H9 (cell line): ENCODE measurements at regions not wholly inside any gene's neighbourhood (a gene's known extent, or its start where the extent isn't known, plus 50 kb on each side); places are given as distances from the start of the nearest gene placed in this dataset.
A peak's percentile ranks its signal among the peaks of the same experiment; 100 is the strongest.

ENCODE experiments used
- DNase-seq: peaks from one replicate; pipeline ENCODE4 v3.0.0-alpha.2; 2017
- H2AFZ ChIP-seq: one replicate; pipeline ENCODE4 v1.6.1; 2013; ENCODE audit warnings: mild to moderate bottlenecking, low read length, control low read depth, moderate library complexity
- H2AK5ac ChIP-seq: 2 replicates; pipeline ENCODE4 v1.6.1; 2013; ENCODE audit warnings: low read length, control low read depth, mixed read lengths; ENCODE audit not compliant: insufficient read length
- H2BK120ac ChIP-seq: one replicate; pipeline ENCODE4 v1.6.1; 2013; ENCODE audit warnings: low read depth, mild to moderate bottlenecking, low read length, control low read depth, inconsistent platforms; ENCODE audit not compliant: poor library complexity, severe bottlenecking
- H2BK12ac ChIP-seq: 2 replicates; pipeline ENCODE4 v1.6.1; 2013; ENCODE audit warnings: low read length, control low read depth, mixed read lengths, low read depth; ENCODE audit not compliant: insufficient read length
- H2BK15ac ChIP-seq: 2 replicates; pipeline ENCODE4 v1.6.1; 2013; ENCODE audit warnings: low read depth, low read length, control low read depth
- H2BK20ac ChIP-seq: one replicate; pipeline ENCODE4 v1.6.1; 2013; ENCODE audit warnings: low read depth, mild to moderate bottlenecking, low read length, control low read depth, inconsistent platforms; ENCODE audit not compliant: poor library complexity, severe bottlenecking
- H2BK5ac ChIP-seq: 2 replicates; pipeline ENCODE4 v1.6.1; 2013; ENCODE audit warnings: low read length, control low read depth, mixed read lengths; ENCODE audit not compliant: insufficient read length
- H3K14ac ChIP-seq: 2 replicates; pipeline ENCODE4 v1.6.1; 2013; ENCODE audit warnings: low read length, control low read depth; ENCODE audit not compliant: insufficient read depth
- H3K18ac ChIP-seq: 2 replicates; pipeline ENCODE4 v1.6.1; 2013; ENCODE audit warnings: low read depth, mild to moderate bottlenecking, mixed read lengths, low read length, control low read depth; ENCODE audit not compliant: insufficient read length
- H3K23ac ChIP-seq: 2 replicates; pipeline ENCODE4 v1.6.1; 2013; ENCODE audit warnings: low read length, control low read depth, mixed read lengths, low read depth; ENCODE audit not compliant: insufficient read length
- H3K23me2 ChIP-seq: 2 replicates; pipeline ENCODE4 v1.6.1; 2013; ENCODE audit warnings: low read depth, mild to moderate bottlenecking, mixed read lengths, low read length, control low read depth; ENCODE audit not compliant: insufficient read length, poor library complexity, severe bottlenecking
- H3K27ac ChIP-seq: 2 replicates; pipeline ENCODE4 v1.5.1; 2013; ENCODE audit warnings: low read length, control low read depth, mixed read lengths, low read depth; ENCODE audit not compliant: insufficient read length
- H3K27me3 ChIP-seq: 2 replicates; pipeline ENCODE4 v1.6.1; 2013; ENCODE audit warnings: low read length, control low read depth, inconsistent platforms; ENCODE audit not compliant: insufficient read depth
- H3K4ac ChIP-seq: 2 replicates; pipeline ENCODE4 v1.6.1; 2013; ENCODE audit warnings: low read depth, mild to moderate bottlenecking, control low read depth, inconsistent platforms, low read length, moderate library complexity
- H3K4me1 ChIP-seq: 2 replicates; pipeline ENCODE4 v1.6.1; 2013; ENCODE audit warnings: low read length, control low read depth, inconsistent platforms; ENCODE audit not compliant: insufficient read depth
- H3K4me2 ChIP-seq: 2 replicates; pipeline ENCODE4 v1.6.1; 2013; ENCODE audit warnings: low read length, control low read depth, mixed read lengths; ENCODE audit not compliant: insufficient read length, insufficient read depth
- H3K56ac ChIP-seq: 2 replicates; pipeline ENCODE4 v1.6.1; 2013; ENCODE audit warnings: low read depth, mild to moderate bottlenecking, mixed read lengths, low read length, control low read depth; ENCODE audit not compliant: insufficient read length
- H3K79me1 ChIP-seq: 2 replicates; pipeline ENCODE4 v1.6.1; 2013; ENCODE audit warnings: low read depth, mild to moderate bottlenecking, moderate library complexity, low read length, control low read depth, inconsistent platforms; ENCODE audit not compliant: insufficient read depth, poor library complexity, severe bottlenecking
- H3K79me2 ChIP-seq: 2 replicates; pipeline ENCODE4 v1.6.1; 2013; ENCODE audit warnings: low read length, control low read depth, inconsistent platforms; ENCODE audit not compliant: insufficient read depth
- H3K9ac ChIP-seq: 2 replicates; pipeline ENCODE4 v1.6.1; 2013; ENCODE audit warnings: low read length, control low read depth, mixed read lengths; ENCODE audit not compliant: insufficient read length; ENCODE audit errors: extremely low read depth
- H3K9me3 ChIP-seq: one replicate; pipeline ENCODE4 v1.6.1; 2013; ENCODE audit warnings: low read depth, low read length, inconsistent platforms; ENCODE audit not compliant: control insufficient read depth
- H3T11ph ChIP-seq: one replicate; pipeline ENCODE4 v1.6.1; 2013; ENCODE audit warnings: mild to moderate bottlenecking, low read length, control low read depth, inconsistent platforms
- H4K20me1 ChIP-seq: one replicate; pipeline ENCODE4 v1.6.1; 2013; ENCODE audit not compliant: control insufficient read depth, insufficient read length, insufficient read depth
- H4K5ac ChIP-seq: 2 replicates; pipeline ENCODE4 v1.6.1; 2013; ENCODE audit warnings: low read depth, mild to moderate bottlenecking, mixed read lengths, low read length, control low read depth; ENCODE audit not compliant: insufficient read length
- H4K8ac ChIP-seq: replicated peaks from 2 replicates; pipeline ENCODE4 v1.6.1; 2013; ENCODE audit warnings: low read length, control low read depth, mixed read lengths, low read depth; ENCODE audit not compliant: insufficient read length
- H4K91ac ChIP-seq: 2 replicates; pipeline ENCODE4 v1.6.1; 2013; ENCODE audit warnings: low read depth, mild to moderate bottlenecking, moderate library complexity, mixed read lengths, low read length, control low read depth; ENCODE audit not compliant: insufficient read length
- H3K27ac Mint-ChIP-seq, 3 experiments: 2 replicates in 2 of 3; 3 replicates in 1 of 3; pipeline ENCODE4 v1.8.0; 2020 to 2021; ENCODE audit warnings: mixed read lengths in 3 of 3, mild to moderate bottlenecking in 1 of 3, moderate library complexity in 1 of 3
- H3K27me3 Mint-ChIP-seq: 2 replicates; pipeline ENCODE4 v1.8.0; 2021; ENCODE audit warnings: low read depth, mild to moderate bottlenecking, moderate library complexity, mixed read lengths
- H3K36me3 Mint-ChIP-seq, 3 experiments: 2 replicates in 2 of 3; 3 replicates in 1 of 3; pipeline ENCODE4 v1.8.0; 2020 to 2021; ENCODE audit warnings: low read depth in 3 of 3, mixed read lengths in 3 of 3; ENCODE audit not compliant: insufficient read depth in 1 of 3
- H3K4me1 Mint-ChIP-seq, 2 experiments: 2 replicates each; pipeline ENCODE4 v1.8.0; 2020; ENCODE audit warnings: mixed read lengths in 2 of 2
- H3K4me3 Mint-ChIP-seq, 2 experiments: 2 replicates in 1 of 2; 3 replicates in 1 of 2; pipeline ENCODE4 v1.8.0; 2020 to 2021; ENCODE audit warnings: mild to moderate bottlenecking in 2 of 2, mixed read lengths in 2 of 2, moderate library complexity in 1 of 2
- H3K9me3 Mint-ChIP-seq, 2 experiments: 2 replicates in 1 of 2; 3 replicates in 1 of 2; pipeline ENCODE4 v1.8.0; 2020; ENCODE audit warnings: mild to moderate bottlenecking in 2 of 2, mixed read lengths in 2 of 2, moderate library complexity in 1 of 2
- CTCF ChIP-seq: fragments of 200-600 bp; sonication (generic); conservative IDR thresholded peaks from 3 replicates; pipeline ENCODE4 v1.8.0; 2021; ENCODE audit warnings: antibody characterized with exemption, mild to moderate bottlenecking
- WGBS: extraction: QIAGEN DNeasy Blood & Tissue Kit; methylation state at CpG from one replicate; pipeline ENCODE4 v1.1.7; 2013; ENCODE audit warnings: missing lambda C conversion rate, low lambda C conversion rate, mixed read lengths; ENCODE audit not compliant: insufficient read length; ENCODE audit errors: extremely low coverage; 5-methylcytosine and 5-hydroxymethylcytosine counted together

- WGBS, result no CpG with 5 or more reads among the region's 2 CpGs
- Histone ChIP-seq H2BK120ac (no peak overlapping the region), H2BK12ac (no peak overlapping the region), H3K4ac (no peak overlapping the region), H2BK15ac (no peak overlapping the region), H4K20me1 (no peaks in the 10 kb centered on the region), H3K9me3 (no peaks in the 10 kb centered on the region), H2BK5ac (no peak overlapping the region), H4K8ac (no peak overlapping the region), H3K79me2 (no peaks in the 10 kb centered on the region), H3T11ph (no peak overlapping the region), H3K4me1 (no peaks in the 10 kb centered on the region), H4K5ac (no peak overlapping the region), H2BK20ac (no peak overlapping the region), H3K27me3 (no peaks in the 10 kb centered on the region), H2AFZ (no peak overlapping the region), H2AK5ac (no peak overlapping the region), H3K23ac (no peak overlapping the region), H3K4me2 (no peak overlapping the region), H3K79me1 (no peaks in the 10 kb centered on the region), H3K23me2 (no peaks in the 10 kb centered on the region), H3K27ac (no peak overlapping the region), H3K18ac (no peak overlapping the region), H4K91ac (no peak overlapping the region), H3K14ac (no peak overlapping the region), H3K56ac (no peak overlapping the region), H3K9ac (no peak overlapping the region)
- DNase-seq, result no peak
- Mint-ChIP-seq H3K27me3 (no peaks in the 10 kb centered on the region), H3K27ac (peak overlapping the region in 1 of 3 experiments; percentile 29; a peak in 1 of 7 replicates), H3K4me3 (no peak overlapping the region), H3K9me3 (peaks cover 28 to 29% of the 10 kb centered on the region in 2 experiments), H3K36me3 (peaks cover 25 to 30% (median 28%) of the 10 kb centered on the region in 3 experiments), H3K4me1 (peaks cover 0 to 9% of the 10 kb centered on the region in 2 experiments; a peak in 1 of 4 replicates)
- TF ChIP-seq CTCF, result no peak
These were observed 1136.7 kb upstream of the TMPRSS15 start for GRCh38 chr21:19540287-19540686.
